HG03060 (cell line): ENCODE measurements at regions not wholly inside any gene's neighbourhood (a gene's known extent, or its start where the extent isn't known, plus 50 kb on each side); places are given as distances from the start of the nearest gene placed in this dataset.

ENCODE experiments used
- ATAC-seq: cut with Tn5 transposase; IDR thresholded peaks from one replicate; pipeline ENCODE4 v1.9.1; 2021; ENCODE audit warnings: low read depth, moderate number of reproducible peaks; ENCODE audit not compliant: unreplicated experiment

DNA sequence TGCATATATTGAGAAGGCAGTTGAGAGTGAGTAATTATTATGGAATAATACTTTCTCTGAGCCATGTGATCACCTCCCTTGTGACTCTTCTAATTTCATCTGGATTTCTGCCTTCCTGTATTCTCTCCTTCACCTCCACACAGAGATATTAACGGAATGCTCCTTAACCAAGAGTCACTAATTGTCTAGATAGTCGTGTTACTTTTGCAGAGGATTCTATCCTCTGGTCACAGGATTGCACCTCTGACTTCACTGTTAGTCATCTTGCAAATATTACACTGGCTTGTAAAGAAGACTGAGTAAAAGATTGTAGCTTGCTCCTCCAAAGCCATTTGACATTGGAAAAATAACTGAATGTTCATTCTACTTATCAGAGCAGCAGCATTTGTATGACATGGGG lies 160.9 kb downstream of the SH2D1A start:
- no peak for ATAC-seq

- ATAC-seq: no peak
Measured at GRCh38 chrX:124518885-124519284, 172.5 kb downstream of the SH2D1A start.

- ATAC-seq: no peak
Measured at GRCh38 chrX:124524852-124525251, 178.5 kb downstream of the SH2D1A start.

DNA sequence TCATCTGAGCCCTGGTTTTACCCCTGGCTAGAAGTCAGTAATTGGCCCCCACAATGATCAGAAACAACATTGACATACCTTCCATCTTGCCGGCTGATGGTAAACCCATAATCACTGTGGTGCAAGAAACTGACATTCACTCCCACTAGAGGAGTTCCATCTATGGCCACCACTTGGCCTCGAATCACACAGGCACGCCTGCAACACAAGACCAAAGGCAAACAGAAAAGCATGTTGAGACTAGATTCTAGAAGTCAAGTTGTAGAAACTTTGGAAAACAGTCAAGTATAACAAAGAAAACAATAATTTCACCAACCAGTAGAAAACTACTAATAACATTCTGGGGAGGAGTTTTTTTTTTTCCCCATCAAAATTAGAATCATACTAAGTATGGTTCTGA lies 183.4 kb downstream of the SH2D1A start:
- no peak for ATAC-seq

- no peak for ATAC-seq
Measured at GRCh38 chrX:124530803-124531202, 184.4 kb downstream of the SH2D1A start.

DNA sequence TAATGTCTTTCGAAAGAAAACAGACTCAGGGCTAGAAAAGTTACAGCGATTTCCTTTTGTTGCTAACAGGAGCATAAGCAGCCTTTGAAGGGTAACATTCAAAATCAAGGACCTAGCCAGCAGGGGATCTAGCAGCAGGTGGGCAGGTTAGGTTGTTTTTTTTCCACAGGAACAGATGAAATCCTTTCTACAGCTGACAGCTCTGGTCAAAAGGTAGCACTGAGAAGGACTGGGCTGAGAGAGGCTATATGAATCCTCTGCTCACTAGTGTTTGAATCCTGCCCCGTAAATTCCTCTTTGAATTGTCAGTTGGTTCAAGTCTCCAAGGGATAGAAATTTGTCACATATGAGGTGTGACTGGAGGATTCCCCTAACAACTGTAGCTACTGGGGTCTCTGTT lies 188.2 kb downstream of the SH2D1A start:
- no peak for ATAC-seq

- no peak for ATAC-seq
Measured at GRCh38 chrX:124540474-124540873, 194.1 kb downstream of the SH2D1A start.

- no peak for ATAC-seq
Measured at GRCh38 chrX:124548571-124548970, 202.2 kb downstream of the SH2D1A start.

GRCh38 chrX:124555036-124555595 lies 208.8 kb downstream of the SH2D1A start:
- no peak for ATAC-seq

DNA sequence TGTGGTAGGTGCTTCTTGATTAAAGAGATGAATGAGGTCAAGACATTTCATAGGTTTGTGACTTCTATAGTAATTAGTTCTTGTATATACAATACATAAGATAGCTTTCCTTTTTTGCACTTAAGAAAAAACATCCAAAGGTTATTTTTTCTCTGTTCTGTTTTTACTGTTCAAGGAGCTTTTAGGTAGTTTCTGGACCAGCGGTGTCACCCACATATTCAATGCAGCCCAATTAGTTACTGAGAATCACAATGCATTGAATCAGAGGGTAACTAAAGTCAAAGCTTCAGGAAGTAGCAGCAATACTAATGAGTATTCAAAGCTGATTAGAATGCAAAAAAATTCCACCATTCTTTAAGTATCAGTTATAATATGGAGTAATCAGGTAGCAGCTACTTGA lies 211.6 kb downstream of the SH2D1A start:
- ATAC-seq: no peak

DNA sequence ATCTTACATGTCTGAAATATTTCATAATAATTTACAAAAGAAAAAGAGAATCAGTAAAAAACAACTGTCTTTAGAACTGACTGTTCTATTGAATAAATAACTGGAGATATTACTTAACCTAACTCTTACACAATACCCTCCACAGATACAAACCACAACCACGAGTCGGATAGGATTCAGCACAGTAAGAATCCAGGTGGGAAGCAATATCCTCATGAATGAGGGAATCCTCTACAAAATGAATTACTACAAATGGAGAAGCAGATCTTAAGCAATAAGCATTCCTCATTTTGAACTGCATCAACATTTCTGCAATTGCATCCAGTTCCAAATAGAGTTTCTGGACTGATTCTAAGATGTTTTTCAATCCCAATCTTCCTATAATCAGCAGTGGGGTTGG lies 227.1 kb downstream of the SH2D1A start:
- ATAC-seq: no peak

DNA sequence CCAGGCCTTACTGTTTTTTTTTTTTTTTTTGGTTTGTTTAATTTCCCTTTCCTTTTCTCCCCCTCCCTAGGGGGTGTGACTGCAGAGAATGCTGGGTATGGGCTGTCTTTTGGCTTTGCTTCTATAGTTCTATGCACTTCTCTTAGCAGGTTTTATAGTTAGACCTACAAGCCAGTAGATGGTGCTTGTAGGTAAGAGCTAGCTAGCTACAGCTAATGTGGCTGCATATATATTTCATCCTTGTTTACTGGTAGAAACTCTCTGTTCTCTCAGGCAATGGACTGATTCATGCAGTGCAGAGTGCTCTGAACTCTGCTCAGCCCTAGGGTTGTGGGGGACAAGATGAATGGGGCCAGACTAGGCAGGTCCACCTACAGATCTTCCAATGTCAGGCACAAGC lies 246.4 kb downstream of the SH2D1A start:
- no peak for ATAC-seq

DNA sequence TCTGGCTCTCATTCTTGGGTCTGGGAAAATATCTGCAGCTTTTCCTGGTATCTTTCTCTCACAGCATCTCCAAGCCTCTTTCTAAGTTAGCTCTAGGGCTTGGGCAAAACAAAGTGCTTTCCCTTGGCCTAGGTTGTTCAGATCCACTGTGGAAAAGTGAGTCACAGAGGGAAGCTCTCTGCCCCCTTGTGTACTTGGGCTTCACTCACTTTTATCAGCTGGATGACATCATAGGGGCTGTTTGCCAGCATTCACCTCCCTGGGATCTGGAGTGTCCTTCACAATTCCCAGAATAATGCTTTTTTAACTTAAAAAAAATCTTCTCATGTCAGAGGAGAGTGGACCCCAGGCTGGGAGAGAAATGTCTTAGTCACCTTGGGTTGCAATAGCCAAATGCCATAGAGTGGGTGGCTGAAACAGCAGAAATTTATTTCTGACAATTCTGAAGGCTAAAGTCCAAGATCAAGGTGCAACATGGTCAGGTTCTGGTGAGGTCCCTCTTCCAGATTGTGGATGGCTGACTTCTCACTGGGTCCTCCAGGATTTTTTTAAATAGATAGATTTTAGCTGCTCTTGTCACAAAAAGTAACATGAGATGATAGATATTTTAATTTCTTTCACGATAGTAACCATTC lies 247.8 kb downstream of the SH2D1A start:
- no peak for ATAC-seq

DNA sequence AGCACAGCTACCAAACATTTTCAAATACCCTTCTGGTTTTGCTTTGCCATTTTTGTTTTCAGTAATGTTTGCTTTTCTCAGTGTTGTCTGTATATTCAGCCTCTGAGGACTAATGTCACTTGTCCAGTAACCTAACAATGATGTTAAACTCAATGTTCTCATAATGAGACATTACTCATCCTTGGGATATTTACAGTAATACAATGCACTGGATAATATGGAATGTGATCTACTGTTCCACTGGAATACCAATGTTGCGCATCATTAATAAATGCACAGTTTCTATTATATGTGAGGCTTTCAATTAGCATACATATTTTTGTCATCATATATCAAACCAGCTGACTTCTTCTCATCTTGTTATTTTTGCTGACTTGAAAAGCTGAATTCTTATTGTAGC lies 259.1 kb downstream of the SH2D1A start:
- no peak for ATAC-seq

DNA sequence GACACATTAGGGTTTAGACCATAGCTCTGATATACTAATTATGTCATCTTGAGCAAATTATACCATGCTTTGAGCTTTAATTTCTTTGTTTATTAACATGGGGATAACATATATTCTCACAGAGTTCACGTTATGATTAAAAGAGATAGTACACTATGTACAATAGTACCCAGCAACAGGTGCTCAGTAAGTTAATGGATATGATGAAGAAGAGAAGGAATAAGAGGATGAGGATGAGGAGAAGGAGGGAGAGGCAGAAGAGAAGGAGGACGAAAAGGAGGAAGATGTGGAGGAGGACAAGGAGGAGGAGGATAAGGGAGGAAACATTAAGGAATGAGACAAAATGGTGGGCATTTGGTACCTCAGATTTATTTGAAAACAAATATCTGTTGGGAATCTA lies 260.4 kb downstream of the SH2D1A start:
- no peak for ATAC-seq

GRCh38 chrX:124619710-124620109 lies 273.3 kb downstream of the SH2D1A start:
- ATAC-seq: no peak

DNA sequence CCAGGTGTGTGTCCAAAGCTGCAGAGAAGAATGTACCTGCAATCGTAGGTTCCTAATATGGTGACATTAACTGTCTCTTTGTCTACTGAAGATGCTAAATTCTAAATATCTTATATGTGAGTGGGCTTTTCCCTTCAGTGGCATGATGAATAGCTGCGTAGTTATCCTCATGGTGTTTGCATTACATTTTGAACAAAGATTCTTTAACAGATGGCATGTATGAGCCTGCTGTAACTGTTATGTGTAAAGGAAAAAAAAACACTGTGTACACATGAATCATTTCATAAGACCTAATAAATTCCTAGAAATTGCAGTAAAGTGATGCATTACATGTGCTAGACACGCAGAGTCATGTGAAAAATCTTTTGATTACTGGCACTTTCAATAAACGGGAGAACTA lies 288.0 kb downstream of the SH2D1A start:
- ATAC-seq: no peak

- ATAC-seq: no peak
Measured at GRCh38 chrX:124641737-124642491, 295.6 kb downstream of the SH2D1A start.

DNA sequence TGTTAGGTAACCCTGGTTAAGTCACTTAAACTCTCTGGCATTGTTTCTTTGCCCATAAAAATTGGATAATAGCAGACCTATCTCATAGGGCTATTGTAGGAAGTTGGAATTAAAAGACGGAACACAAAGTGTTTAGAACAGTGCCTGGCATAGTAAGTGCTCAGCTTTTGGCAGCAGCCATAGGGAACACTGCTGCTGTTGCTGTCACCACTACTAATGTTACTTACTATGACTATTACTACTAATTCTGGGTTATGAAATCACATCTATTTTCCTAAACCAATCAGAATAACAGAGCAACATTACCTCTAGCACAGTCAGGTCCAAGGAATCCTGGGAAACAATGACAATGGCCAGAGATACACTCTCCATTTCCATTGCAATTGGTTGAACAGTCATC lies 300.0 kb downstream of the SH2D1A start:
- no peak for ATAC-seq

DNA sequence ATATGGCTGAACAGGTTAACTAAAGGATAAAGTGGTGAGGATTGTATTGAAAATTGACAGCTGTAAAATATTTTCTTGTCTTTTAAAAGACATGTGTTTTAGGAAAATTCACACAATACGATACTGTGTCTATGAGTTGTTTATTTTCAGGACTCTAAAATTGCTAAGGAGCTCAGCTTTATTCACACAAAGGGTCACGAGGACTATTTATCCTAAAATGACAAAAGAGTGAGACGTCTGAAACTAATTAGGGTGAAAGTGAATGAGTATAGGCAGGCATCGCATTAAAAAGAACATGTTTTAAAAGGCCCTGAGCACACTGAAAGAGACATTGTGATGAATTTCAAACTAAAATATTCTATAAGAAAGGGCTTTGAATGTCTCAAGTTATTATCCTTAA lies 304.7 kb downstream of the SH2D1A start:
- ATAC-seq: no peak

DNA sequence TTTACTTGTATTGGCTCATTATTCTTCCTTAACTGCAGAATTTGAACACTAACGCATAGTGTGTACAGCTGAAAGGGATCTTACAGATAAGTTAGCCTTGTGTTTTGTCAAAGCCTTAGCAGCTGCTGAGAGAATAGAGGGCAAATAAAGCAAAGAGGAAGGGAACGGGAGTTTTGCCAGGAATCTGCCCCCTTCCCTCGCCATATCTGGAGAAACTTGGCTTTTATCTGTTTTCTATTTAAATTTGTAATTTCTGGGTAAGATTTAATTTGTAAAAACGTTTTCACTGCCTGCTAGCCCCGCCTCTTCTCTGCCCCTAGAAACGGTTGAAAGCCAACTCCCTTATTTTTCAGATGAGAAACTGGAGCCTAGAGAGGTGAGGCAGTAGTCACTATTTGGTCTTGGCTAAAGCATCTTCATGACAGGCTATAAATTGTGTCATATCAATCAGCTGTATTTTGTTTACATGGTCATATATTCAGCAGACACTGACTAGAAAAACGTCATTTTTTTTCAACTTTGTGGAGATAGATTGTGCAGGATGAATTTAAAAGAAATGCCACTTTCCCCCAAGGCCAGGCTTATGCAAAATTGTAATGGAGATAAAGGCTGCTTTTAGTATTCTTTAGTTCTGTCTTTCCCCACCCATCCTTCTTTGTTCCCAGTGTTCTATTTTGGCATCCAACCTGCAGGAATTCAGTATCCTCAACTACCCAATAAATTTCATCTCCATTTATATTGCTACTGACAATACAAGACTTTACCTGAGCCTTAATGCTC lies 319.4 kb downstream of the SH2D1A start:
- ATAC-seq: no peak
